ENCODE measurements at regions not wholly inside any gene's neighbourhood (a gene's known extent, or its start where the extent isn't known, plus 50 kb on each side); places are given as distances from the start of the nearest gene placed in this dataset.

DNA sequence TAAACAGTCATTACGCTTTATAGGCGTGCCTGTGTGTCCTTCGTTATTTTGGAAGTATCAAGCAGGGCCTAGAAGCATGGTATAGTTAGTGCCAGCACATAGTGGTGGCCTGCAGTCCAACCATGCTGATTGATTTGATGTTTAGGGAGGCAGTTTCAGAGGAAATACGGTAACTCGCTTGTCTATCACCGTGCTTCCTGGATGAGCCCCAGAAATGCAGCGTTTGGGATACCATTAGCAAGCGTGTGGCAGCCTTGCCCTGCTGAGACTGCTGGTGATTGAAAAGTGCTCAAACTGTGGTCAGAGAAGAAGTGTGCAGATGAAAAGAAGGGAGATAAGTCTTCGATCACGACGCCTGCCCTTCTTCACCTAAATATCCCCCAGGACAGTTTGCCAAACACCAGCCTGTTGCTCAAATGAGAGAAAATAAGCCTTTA, 158.4 kb downstream of the CHIC2 start:
- no peaks in the 10 kb centered on the region for H3K9me3 ChIP-seq (ENCODE audit: control insufficient read depth, insufficient read depth, low read length)
- peak overlapping the region; percentile 56 for H3K4me3 ChIP-seq (ENCODE audit: low read depth, low read length)
- DNase-seq (ENCODE audit: low read depth, low spot score), result no peak
- peak overlapping the region; percentile 72 for H3K27ac ChIP-seq (ENCODE audit: low read depth, low read length)
- no peaks in the 10 kb centered on the region for H3K27me3 ChIP-seq (ENCODE audit: control insufficient read depth, insufficient read depth, low read length)
- TF ChIP-seq, protein P1, sequence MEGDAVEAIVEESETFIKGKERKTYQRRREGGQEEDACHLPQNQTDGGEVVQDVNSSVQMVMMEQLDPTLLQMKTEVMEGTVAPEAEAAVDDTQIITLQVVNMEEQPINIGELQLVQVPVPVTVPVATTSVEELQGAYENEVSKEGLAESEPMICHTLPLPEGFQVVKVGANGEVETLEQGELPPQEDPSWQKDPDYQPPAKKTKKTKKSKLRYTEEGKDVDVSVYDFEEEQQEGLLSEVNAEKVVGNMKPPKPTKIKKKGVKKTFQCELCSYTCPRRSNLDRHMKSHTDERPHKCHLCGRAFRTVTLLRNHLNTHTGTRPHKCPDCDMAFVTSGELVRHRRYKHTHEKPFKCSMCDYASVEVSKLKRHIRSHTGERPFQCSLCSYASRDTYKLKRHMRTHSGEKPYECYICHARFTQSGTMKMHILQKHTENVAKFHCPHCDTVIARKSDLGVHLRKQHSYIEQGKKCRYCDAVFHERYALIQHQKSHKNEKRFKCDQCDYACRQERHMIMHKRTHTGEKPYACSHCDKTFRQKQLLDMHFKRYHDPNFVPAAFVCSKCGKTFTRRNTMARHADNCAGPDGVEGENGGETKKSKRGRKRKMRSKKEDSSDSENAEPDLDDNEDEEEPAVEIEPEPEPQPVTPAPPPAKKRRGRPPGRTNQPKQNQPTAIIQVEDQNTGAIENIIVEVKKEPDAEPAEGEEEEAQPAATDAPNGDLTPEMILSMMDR (IDR thresholded peaks at IDR 0.05; ENCODE audit: low read depth, low read length), result no peak
- ChIA-PET POLR2A (interaction anchor here (1.6 to 2.7 kb wide), 2 partner anchors 43 to 323 kb away, joined by 7 to 12 read pairs; partner anchors contain the start of gene PDGFRA), CTCF (interaction anchor here (1.0 to 1.7 kb wide), 6 partner anchors 8 to 328 kb away, joined by 3 to 6 read pairs (median 4); partner anchors contain the start of gene PDGFRA)

DNA sequence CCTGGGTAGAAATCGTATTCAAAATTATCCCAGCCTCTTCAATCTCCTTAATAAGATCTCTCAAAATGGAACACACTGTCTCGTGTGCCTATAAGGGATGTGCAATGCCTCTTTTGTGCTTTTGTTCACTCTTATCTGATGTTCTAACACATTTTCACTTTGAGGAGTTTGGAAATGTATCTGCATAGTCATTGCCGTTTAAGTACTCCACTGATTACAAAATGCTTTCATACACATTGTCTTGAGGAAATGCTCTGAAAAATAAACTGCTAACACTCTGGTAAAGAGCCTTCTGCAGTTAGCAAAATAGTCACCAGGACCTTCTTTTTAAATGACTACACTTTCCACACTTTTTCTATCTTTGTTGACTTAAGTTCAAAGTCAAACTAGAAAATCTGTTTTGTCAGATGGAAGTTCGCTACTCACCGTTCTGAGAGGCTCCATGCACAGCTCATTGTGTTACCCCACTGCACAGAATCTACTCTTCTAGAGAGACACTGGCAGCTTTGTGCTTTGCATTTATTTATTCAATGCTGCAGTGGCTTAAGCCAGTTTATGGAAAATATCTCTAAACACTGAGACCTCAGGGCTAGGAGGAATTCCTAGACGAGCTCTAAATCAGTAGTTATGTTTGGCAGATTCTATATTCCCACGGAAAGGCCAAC, 159.0 kb downstream of the CHIC2 start:
- ChIA-PET POLR2A (interaction anchor here (1.6 to 2.7 kb wide), 2 partner anchors 42 to 323 kb away, joined by 7 to 12 read pairs; partner anchors contain the start of gene PDGFRA), CTCF (interaction anchor here (0.5 to 1.7 kb wide), 6 partner anchors 9 to 329 kb away, joined by 3 to 6 read pairs (median 4); no protein-coding TSS in a partner anchor)
- Histone ChIP-seq H3K4me3 (ENCODE audit: low read depth, low read length) (peak overlapping the region; percentile 56; the same call in 1 of the 2 replicates), H3K27ac (ENCODE audit: low read depth, low read length) (peak overlapping the region; percentile 72), H3K9me3 (ENCODE audit: control insufficient read depth, insufficient read depth, low read length) (no peaks in the 10 kb centered on the region), H3K27me3 (ENCODE audit: control insufficient read depth, insufficient read depth, low read length) (no peaks in the 10 kb centered on the region)
- DNase-seq (ENCODE audit: low read depth, low spot score), result no peak
- TF ChIP-seq, protein P1 (IDR thresholded peaks at IDR 0.05; ENCODE audit: low read depth, low read length), result no peak

DNA sequence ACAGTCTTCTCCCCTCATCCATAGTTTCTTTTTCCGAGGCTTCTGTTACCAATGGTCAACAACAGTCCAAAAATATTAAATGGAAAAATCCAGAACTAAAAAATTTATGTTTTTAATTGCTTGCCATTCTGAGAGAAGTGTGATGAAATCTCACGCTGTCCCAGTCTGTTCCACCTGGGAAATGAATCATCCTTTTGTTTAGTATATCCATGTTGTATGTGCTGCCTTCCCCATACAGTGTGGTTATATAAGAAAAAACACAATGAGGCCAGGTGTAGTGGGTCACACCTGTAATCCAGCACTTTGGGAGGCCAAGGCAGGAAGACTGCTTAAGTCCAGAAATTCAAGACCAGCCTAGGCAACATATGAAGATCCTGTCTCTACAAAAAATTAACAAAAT, 161.6 kb downstream of the CHIC2 start:
- ChIA-PET POLR2A (no interaction called here), CTCF (interaction anchor here (0.8 kb wide), 1 partner anchor 330 kb away, joined by 3 read pairs; no protein-coding TSS in a partner anchor)
- Histone ChIP-seq H3K9me3 (ENCODE audit: control insufficient read depth, insufficient read depth, low read length) (no peaks in the 10 kb centered on the region), H3K27me3 (ENCODE audit: control insufficient read depth, insufficient read depth, low read length) (no peaks in the 10 kb centered on the region), H3K4me3 (ENCODE audit: low read depth, low read length) (no peak overlapping the region), H3K27ac (ENCODE audit: low read depth, low read length) (no peak overlapping the region)
- DNase-seq (ENCODE audit: low read depth, low spot score), result no peak
- TF ChIP-seq, protein P1 (IDR thresholded peaks at IDR 0.05; ENCODE audit: low read depth, low read length), result no peak

DNA sequence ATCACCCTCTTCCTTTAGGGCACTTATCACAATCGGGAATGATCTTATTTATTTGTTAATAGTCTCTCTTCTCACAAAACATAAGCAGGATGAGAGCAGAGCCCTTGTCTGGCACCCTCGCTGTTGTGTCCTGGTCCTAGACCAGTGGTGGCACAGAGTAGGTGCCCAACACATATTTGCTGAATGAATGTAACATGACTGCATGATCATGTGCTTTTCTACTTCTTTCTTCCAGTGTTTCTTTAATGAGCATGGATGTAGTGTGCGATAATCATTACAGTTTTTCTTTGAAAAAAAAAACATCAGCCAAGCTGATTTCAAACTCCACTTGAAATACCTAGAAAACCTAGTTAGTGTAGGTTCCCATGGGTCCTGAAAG, 164.1 kb downstream of the CHIC2 start:
- CTCF ChIA-PET, result interaction anchor here (2.3 kb wide), 1 partner anchor 193 kb away, joined by 9 read pairs; no protein-coding TSS in a partner anchor

More for the DNA sequence above, 164.1 kb downstream of the CHIC2 start:
- H3K9me3 ChIP-seq (ENCODE audit: control insufficient read depth, insufficient read depth, low read length), result no peaks in the 10 kb centered on the region
- H3K27me3 ChIP-seq (ENCODE audit: control insufficient read depth, insufficient read depth, low read length), result no peaks in the 10 kb centered on the region
- no peak for DNase-seq (ENCODE audit: low read depth, low spot score)
- H3K27ac ChIP-seq (ENCODE audit: low read depth, low read length), result peak overlapping the region; percentile 75
- H3K4me3 ChIP-seq (ENCODE audit: low read depth, low read length), result no peak overlapping the region
- TF ChIP-seq, protein P1 (IDR thresholded peaks at IDR 0.05; ENCODE audit: low read depth, low read length), result no peak
- POLR2A ChIA-PET, result interaction anchor here (1.6 kb wide), 1 partner anchor 8 kb away, joined by 5 read pairs; no protein-coding TSS in a partner anchor
